Chondrocyte (in vitro differentiated cells): ENCODE measurements at regions not wholly inside any gene's neighbourhood (a gene's known extent, or its start where the extent isn't known, plus 50 kb on each side); places are given as distances from the start of the nearest gene placed in this dataset.

Experiments used
- DNase-seq: peaks from one replicate; pipeline ENCODE4 v3.0.0; 2021; ENCODE audit warnings: mixed read lengths, low spot score
- H3K27ac Mint-ChIP-seq: one replicate; pipeline ENCODE4 v1.8.0; 2021; ENCODE audit warnings: mild to moderate bottlenecking, moderate library complexity, mixed read lengths; ENCODE audit not compliant: unreplicated experiment
- H3K27me3 Mint-ChIP-seq: 2 replicates; pipeline ENCODE4 v1.8.0; 2021; ENCODE audit warnings: low read depth, mixed read lengths
- H3K36me3 Mint-ChIP-seq: 2 replicates; pipeline ENCODE4 v1.8.0; 2021; ENCODE audit warnings: low read depth, mixed read lengths
- H3K4me1 Mint-ChIP-seq: 2 replicates; pipeline ENCODE4 v1.8.0; 2021; ENCODE audit warnings: low read depth, mild to moderate bottlenecking, mixed read lengths
- H3K4me3 Mint-ChIP-seq: one replicate; pipeline ENCODE4 v1.8.0; 2021; ENCODE audit warnings: mild to moderate bottlenecking, moderate library complexity, mixed read lengths; ENCODE audit not compliant: unreplicated experiment
- H3K9me3 Mint-ChIP-seq: 2 replicates; pipeline ENCODE4 v1.8.0; 2021; ENCODE audit warnings: low read depth, mixed read lengths
- TF ChIP-seq, protein P1 (sequence below): fragments of 200-600 bp; sonication (generic); IDR thresholded peaks from 2 replicates; pipeline ENCODE4 v1.5.0; 2021; ENCODE audit warnings: antibody characterized with exemption, mild to moderate bottlenecking, moderate library complexity

DNA sequence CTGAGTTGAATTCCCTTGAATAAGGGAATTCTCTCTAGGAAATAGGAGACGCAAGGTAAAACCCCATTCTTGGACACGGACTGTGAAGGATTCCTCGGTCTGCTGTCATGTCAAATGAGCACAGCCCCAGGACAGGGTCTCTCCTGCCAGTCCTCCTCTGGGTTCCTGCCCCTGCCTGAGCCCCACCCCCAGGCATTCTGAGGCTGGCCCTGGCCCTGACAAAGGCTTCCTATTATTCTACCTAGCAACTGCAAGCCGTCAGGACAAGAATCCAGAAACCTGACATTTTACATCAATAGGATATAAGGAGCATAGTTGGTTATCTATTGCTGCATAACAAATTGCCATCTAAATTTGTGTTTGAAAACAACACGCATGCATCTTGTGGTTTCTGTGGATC, 253.3 kb upstream of the AGAP1 start:
- DNase-seq = no peak
- TF ChIP-seq, protein P1, sequence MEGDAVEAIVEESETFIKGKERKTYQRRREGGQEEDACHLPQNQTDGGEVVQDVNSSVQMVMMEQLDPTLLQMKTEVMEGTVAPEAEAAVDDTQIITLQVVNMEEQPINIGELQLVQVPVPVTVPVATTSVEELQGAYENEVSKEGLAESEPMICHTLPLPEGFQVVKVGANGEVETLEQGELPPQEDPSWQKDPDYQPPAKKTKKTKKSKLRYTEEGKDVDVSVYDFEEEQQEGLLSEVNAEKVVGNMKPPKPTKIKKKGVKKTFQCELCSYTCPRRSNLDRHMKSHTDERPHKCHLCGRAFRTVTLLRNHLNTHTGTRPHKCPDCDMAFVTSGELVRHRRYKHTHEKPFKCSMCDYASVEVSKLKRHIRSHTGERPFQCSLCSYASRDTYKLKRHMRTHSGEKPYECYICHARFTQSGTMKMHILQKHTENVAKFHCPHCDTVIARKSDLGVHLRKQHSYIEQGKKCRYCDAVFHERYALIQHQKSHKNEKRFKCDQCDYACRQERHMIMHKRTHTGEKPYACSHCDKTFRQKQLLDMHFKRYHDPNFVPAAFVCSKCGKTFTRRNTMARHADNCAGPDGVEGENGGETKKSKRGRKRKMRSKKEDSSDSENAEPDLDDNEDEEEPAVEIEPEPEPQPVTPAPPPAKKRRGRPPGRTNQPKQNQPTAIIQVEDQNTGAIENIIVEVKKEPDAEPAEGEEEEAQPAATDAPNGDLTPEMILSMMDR = no peak
- H3K27me3 Mint-ChIP-seq = peaks cover 2% of the 10 kb centered on the region
- H3K4me1 Mint-ChIP-seq = peaks cover 12% of the 10 kb centered on the region
- no peaks in the 10 kb centered on the region for H3K9me3 Mint-ChIP-seq
- no peaks in the 10 kb centered on the region for H3K36me3 Mint-ChIP-seq
- H3K27ac Mint-ChIP-seq = no peak overlapping the region
- no peak overlapping the region for H3K4me3 Mint-ChIP-seq

DNA sequence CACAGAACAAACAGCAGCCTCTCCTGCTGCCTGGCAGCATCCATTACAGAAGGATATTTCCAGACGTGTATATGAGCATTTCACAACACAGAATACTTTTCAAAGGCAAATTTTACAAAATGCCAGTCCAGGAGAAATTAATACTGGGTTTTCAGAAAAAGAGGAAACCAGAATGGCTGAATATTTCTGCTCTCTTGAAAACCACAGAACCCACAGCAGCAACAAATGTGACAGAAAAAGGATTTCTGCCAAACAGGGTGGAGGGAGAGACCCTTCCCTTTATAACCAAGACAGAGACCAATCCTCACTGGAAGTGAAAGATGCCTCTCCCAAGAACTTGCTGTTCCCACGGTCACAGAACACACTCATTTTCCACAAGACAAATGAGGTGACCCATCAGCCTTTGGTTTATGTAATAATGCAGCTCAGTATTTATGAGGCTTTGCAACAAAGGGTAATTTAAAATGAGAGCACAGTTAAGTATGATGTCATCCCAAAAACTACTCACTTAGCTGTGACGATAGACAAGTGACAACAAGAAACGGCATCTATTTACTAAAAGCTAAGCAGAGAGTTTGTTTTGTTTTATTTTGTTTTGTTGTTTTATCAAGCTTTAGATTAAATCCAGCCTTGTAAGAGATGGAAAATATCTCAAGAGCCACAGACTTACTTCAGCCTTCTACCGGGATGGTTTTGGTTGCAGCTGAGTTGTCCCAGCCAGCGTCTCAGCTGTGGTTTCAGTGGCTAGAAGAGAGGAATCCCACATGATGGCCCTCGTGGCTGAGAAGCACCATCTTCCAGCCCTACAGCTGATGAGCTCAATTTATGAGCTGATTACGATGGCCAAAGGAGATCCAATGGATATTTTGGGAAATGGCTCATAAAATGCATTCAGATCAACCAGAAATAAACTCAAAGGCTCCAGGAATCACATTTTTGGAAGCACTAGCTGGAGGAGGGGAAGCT, 249.3 kb upstream of the AGAP1 start:
- DNase-seq = no peak
- H3K27me3 Mint-ChIP-seq = peaks cover 2% of the 10 kb centered on the region
- no peak overlapping the region for H3K27ac Mint-ChIP-seq
- TF ChIP-seq, protein P1 = no peak
- H3K9me3 Mint-ChIP-seq = no peaks in the 10 kb centered on the region
- H3K4me3 Mint-ChIP-seq = no peak overlapping the region
- no peaks in the 10 kb centered on the region for H3K36me3 Mint-ChIP-seq
- H3K4me1 Mint-ChIP-seq = peaks cover 7% of the 10 kb centered on the region

GRCh38 chr2:235247001-235247400, 246.8 kb upstream of the AGAP1 start:
- Mint-ChIP-seq H3K4me3 (no peak overlapping the region), H3K4me1 (peaks cover 5% of the 10 kb centered on the region), H3K27me3 (no peaks in the 10 kb centered on the region), H3K36me3 (no peaks in the 10 kb centered on the region), H3K27ac (no peak overlapping the region), H3K9me3 (peaks cover 4% of the 10 kb centered on the region)
- no peak for DNase-seq
- TF ChIP-seq, protein P1 = no peak

- no peaks in the 10 kb centered on the region for H3K9me3 Mint-ChIP-seq
- TF ChIP-seq, protein P1 = no peak
- H3K27ac Mint-ChIP-seq = no peak overlapping the region
- H3K36me3 Mint-ChIP-seq = no peaks in the 10 kb centered on the region
- H3K4me3 Mint-ChIP-seq = no peak overlapping the region
- no peak for DNase-seq
- H3K4me1 Mint-ChIP-seq = no peaks in the 10 kb centered on the region
- H3K27me3 Mint-ChIP-seq = peaks cover 9% of the 10 kb centered on the region
Measured at GRCh38 chr2:235255693-235256092, 238.2 kb upstream of the AGAP1 start.

- Mint-ChIP-seq H3K27ac (no peak overlapping the region), H3K27me3 (peaks cover 7% of the 10 kb centered on the region), H3K4me3 (no peak overlapping the region), H3K9me3 (peaks cover 4% of the 10 kb centered on the region), H3K36me3 (no peaks in the 10 kb centered on the region), H3K4me1 (no peaks in the 10 kb centered on the region)
- no peak for DNase-seq
- TF ChIP-seq, protein P1 = no peak
Measured at GRCh38 chr2:235257590-235257989, 236.3 kb upstream of the AGAP1 start.
